Mesenteric fat pad (tissue), 1 donor: ENCODE measurements at regions not wholly inside any gene's neighbourhood (a gene's known extent, or its start where the extent isn't known, plus 50 kb on each side); places are given as distances from the start of the nearest gene placed in this dataset.

Experiments
- DNase-seq: peaks from one replicate; pipeline ENCODE4 v3.0.0-alpha.2; 2020; ENCODE audit warnings: low spot score
- donor health status: DM: yes; HTN: yes; CAD: no.

GRCh38 chr5:12072441-12072840 is 168.2 kb upstream of the CTNND2 start:
- DNase-seq = no peak

GRCh38 chr5:12071455-12071854 is 167.2 kb upstream of the CTNND2 start:
- DNase-seq = no peak

GRCh38 chr5:12023614-12024241 is 119.5 kb upstream of the CTNND2 start:
- DNase-seq = no peak

DNA sequence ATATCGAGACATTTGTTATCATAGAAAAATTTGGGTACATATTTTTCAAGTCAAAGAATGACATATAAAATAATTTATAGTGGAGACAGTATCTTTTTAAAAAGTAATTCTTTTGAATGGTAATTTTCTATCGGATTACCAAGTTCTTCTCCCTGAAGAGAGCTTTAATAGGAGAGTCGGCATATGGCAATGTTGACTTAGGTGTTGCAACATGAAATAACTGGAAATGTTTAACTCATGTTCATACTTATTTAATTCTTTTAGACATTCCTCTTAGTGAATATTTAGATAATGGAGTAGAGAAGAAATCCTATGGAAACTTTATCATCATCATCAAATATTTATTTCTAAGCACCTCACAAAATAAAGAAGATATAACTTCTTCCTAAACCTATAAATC is 118.2 kb upstream of the CTNND2 start:
- no peak for DNase-seq

DNA sequence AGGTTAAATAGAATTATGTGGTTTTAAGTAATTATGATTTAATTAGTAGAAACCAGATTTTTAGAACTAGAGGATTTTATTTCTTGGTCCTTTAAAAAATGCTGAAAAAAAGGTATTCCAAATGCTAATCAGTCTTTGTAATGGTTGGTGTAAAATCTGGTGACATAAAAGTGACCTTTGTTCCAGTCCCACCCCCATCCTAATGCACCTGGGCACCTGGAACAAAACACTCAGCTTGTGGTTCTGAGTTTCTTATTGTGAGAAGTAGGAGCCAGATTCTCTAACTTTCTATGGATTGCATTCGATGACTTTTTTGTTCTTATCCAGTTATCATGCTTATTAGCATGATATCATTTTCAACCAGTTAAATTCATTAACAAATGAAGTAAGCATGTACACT is 115.1 kb upstream of the CTNND2 start:
- no peak for DNase-seq

GRCh38 chr5:12017007-12017406 is 112.8 kb upstream of the CTNND2 start:
- no peak for DNase-seq

- DNase-seq = no peak
Measured at GRCh38 chr5:12016159-12016746, 112.0 kb upstream of the CTNND2 start.

DNA sequence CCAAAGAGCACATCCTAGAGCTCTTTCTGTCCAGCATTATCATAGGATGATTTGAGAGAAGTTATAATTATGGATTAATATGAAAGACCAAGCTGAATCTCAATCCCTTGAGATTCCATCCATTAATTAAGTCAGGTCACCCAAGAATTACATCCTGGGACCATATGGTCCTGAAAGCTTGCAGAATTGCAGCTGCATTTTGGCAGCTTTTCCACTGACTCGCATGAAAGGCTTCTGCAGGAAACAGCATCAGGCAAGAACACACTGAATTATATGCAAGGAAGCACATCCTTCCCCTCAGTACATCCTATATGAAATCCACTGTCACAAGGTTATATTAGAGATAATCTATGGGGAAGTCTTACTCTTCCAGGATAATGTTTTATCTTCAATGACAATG is 109.1 kb upstream of the CTNND2 start:
- no peak for DNase-seq

DNA sequence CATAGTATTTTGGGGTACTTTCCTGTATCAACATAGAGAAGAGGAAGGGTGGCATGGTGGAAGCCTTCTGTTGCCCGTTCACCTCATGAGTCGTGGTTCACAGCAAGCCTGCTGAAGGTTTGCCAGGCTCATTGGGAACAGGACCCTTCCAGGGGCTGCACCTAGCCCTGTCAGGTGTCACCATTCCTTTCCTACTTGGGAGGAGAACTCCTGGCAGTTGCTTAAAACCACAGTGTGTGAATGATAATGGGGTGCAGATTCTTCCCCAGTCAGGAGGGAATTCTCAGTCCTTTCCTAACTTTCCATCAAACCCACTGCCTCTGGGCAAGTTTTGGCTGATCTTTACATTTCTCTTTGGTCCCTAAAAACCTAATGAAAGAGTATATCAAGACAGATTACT is 99.4 kb upstream of the CTNND2 start:
- no peak for DNase-seq

DNA sequence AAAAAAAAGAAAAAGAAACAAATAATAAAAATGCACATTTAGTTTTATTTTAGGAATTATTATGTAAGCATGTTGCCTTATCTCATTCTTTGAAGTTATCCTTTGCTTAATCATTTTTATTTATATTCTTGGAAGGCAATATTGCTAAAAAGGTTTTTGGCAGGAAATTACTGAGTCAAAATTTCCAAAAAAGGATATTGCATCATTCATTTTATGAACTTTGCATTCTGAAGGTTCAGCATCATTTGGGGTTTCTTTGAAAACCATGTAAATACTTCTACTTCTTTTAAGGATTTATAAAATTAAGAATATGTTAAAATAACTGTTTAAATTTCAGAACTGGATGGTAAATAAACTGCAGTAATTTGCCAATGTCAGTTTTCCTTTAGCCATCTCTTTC is 94.2 kb upstream of the CTNND2 start:
- DNase-seq = no peak

- DNase-seq = no peak
Measured at GRCh38 chr5:11997942-11998341, 93.7 kb upstream of the CTNND2 start.

DNA sequence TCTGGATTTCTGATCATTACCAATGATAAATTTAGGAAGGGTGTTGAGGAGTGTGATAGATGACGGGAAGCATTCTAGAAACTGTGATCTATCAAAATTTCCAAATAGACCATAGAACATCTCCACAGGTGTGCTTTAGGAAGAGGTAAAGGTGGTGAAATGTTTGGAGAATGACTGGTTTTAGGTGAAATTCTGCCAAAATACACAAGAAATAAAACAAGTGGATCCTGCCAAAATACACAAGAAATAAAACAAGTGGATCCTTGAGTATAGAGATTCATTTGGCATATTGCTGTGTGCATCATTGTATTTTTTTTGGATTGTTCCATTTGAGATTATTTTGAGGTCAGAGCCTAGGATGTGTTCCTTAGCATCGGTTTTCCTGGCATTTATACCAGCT is 88.3 kb upstream of the CTNND2 start:
- no peak for DNase-seq

DNA sequence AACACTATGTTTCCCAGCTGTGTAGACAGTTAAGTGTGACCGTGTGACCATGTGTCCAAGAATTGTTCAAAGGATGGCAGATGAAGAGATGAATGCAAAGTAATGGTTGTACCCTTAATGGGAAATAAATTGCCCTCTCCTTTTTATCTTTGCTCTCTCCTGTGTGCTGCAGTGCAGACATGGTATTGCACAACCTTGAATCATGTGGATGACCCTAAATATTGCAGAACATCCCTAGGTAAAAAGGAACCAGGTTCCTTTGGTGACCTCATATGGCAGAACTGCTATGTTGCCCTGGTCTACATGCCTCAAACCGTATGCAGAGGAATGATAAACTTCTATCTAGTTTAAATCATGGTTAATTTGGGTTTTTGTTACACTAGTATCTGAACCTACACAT is 81.7 kb upstream of the CTNND2 start:
- no peak for DNase-seq

DNA sequence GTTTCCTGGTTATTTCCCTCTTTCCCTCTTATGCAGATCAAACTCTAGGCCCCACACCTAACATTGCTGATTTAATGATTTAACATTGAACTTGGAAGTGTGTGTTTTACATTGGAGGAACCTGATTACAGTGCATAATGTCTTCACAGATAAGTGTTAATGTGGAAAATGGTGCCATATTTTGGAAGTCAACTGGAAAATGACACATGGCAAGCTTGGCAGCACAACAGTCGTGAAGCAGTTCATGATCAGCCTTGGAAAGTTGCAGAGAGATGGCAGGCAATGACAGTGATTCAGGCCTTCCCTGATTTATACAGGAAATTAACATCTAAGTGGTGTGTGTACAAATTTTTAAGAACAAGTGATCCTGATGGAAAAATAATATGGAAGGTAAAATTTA is 80.0 kb upstream of the CTNND2 start:
- no peak for DNase-seq

- DNase-seq = no peak
Measured at GRCh38 chr5:11981986-11982385, 77.7 kb upstream of the CTNND2 start.

- DNase-seq = no peak
Measured at GRCh38 chr5:11977904-11978303, 73.7 kb upstream of the CTNND2 start.

DNA sequence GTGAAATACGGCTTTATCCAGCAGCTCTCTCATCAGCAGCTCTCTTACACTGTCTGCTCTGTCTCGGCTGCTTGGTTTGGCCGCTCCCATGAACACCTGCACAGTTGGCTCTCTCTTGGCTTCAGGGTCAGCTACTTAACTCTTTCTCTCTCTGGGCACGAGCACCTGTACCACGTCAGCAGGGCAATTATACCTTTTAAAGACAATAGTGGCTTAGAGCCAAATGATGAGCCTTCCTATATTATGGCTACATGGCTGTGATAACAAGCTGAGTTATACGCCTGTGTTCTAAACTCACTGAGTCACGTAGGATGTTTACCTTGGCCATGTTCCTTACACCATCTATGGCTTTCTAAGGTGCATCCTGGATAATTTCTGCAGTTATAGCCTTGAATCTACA is 69.2 kb upstream of the CTNND2 start:
- no peak for DNase-seq

DNA sequence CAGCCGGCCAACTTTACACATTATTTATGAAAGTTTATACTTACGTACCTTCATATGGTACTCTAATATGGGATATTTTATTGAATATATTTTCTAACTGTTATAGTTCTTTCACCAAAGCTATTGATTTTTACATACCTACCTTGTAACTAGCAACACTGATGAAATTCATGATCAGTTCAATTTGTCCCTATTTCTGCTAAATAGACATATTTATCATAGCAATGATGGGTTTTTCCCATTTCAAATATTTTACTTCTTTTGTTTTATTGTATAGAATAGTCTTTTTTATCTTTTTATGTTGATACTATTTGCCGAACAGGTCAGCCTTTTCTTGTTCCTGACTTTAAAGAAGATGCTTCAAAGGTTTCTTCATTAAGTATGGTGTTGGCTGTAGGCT is 59.0 kb upstream of the CTNND2 start:
- DNase-seq = no peak

GRCh38 chr5:11962122-11962521 is 57.9 kb upstream of the CTNND2 start:
- no peak for DNase-seq

GRCh38 chr5:11958321-11958720 is 54.1 kb upstream of the CTNND2 start:
- DNase-seq = no peak

- no peak for DNase-seq
Measured at GRCh38 chr5:11955331-11955730, 51.1 kb upstream of the CTNND2 start.
